ENCODE measurements at regions not wholly inside any gene's neighbourhood (a gene's known extent, or its start where the extent isn't known, plus 50 kb on each side); places are given as distances from the start of the nearest gene placed in this dataset.

GRCh38 chr21:28789523-28789922, 203.2 kb downstream of the LTN1 start:
- no peak for DNase-seq (ENCODE audit: low read depth in 2 of 2)

GRCh38 chr21:28788030-28788429, 204.6 kb downstream of the LTN1 start:
- no peak for DNase-seq (ENCODE audit: low read depth in 2 of 2)

- no peak for DNase-seq (ENCODE audit: low read depth in 2 of 2)
These were observed 209.0 kb downstream of the LTN1 start for GRCh38 chr21:28783641-28784185.

- DNase-seq (ENCODE audit: low read depth in 2 of 2), result peak; percentile 25 to 39
These were observed 210.9 kb downstream of the LTN1 start for GRCh38 chr21:28781602-28782276.

GRCh38 chr21:28779914-28780313, 212.8 kb downstream of the LTN1 start:
- no peak for DNase-seq (ENCODE audit: low read depth in 2 of 2)

GRCh38 chr21:28776251-28776650, 216.4 kb downstream of the LTN1 start:
- no peak for DNase-seq (ENCODE audit: low read depth in 2 of 2)

- DNase-seq (ENCODE audit: low read depth in 2 of 2), result no peak
These were observed 217.6 kb downstream of the LTN1 start for GRCh38 chr21:28775071-28775470.

- no peak for DNase-seq (ENCODE audit: low read depth in 2 of 2)
These were observed 219.6 kb downstream of the LTN1 start for GRCh38 chr21:28773036-28773435.

GRCh38 chr21:28771790-28772501, 220.7 kb downstream of the LTN1 start:
- no peak for DNase-seq (ENCODE audit: low read depth in 2 of 2)

GRCh38 chr21:28770867-28771661, 221.6 kb downstream of the LTN1 start:
- no peak for DNase-seq (ENCODE audit: low read depth in 2 of 2)

GRCh38 chr21:28769683-28770082, 223.0 kb downstream of the LTN1 start:
- DNase-seq (ENCODE audit: low read depth in 2 of 2), result no peak

GRCh38 chr21:28768753-28769152, 223.9 kb downstream of the LTN1 start:
- DNase-seq (ENCODE audit: low read depth in 2 of 2), result no peak

GRCh38 chr21:28767523-28767922, 225.2 kb downstream of the LTN1 start:
- no peak for DNase-seq (ENCODE audit: low read depth in 2 of 2)

- DNase-seq (ENCODE audit: low read depth in 2 of 2), result no peak
These were observed 228.8 kb downstream of the LTN1 start for GRCh38 chr21:28763809-28764418.

GRCh38 chr21:28762357-28762735, 230.3 kb downstream of the LTN1 start:
- DNase-seq (ENCODE audit: low read depth in 2 of 2), result no peak

GRCh38 chr21:28761674-28762356, 230.9 kb downstream of the LTN1 start:
- DNase-seq (ENCODE audit: low read depth in 2 of 2), result no peak

GRCh38 chr21:28758883-28759242, 233.8 kb downstream of the LTN1 start:
- DNase-seq (ENCODE audit: low read depth in 2 of 2), result no peak

GRCh38 chr21:28758042-28758882, 234.4 kb downstream of the LTN1 start:
- DNase-seq (ENCODE audit: low read depth in 2 of 2), result no peak

- no peak for DNase-seq (ENCODE audit: low read depth in 2 of 2)
These were observed 237.8 kb downstream of the LTN1 start for GRCh38 chr21:28754862-28755261.

- DNase-seq (ENCODE audit: low read depth in 2 of 2), result peak in 1 of 2 donors; percentile 11
These were observed 238.5 kb downstream of the LTN1 start for GRCh38 chr21:28754127-28754611.

Data from lung microvascular endothelial cell (primary cell).